H1 (cell line): ENCODE measurements at regions not wholly inside any gene's neighbourhood (a gene's known extent, or its start where the extent isn't known, plus 50 kb on each side); places are given as distances from the start of the nearest gene placed in this dataset.

ENCODE experiments used
- CTCF ChIA-PET: fragments of 300-600 bp; sonication (Branson Sonifier 250); formaldehyde crosslinking; loops from one replicate; lab custom pipeline; 2021; ENCODE audit not compliant: partially characterized antibody; lab: Charles Lee
- POLR2A ChIA-PET: fragments of 300-600 bp; sonication (Branson Sonifier 250); formaldehyde crosslinking; loops from one replicate; lab custom pipeline; 2021; ENCODE audit warnings: inconsistent platforms; ENCODE audit not compliant: partially characterized antibody; lab: Charles Lee
- DNase-seq, 2 experiments: peaks; one replicate each; pipeline versions ENCODE4 v3.0.0 to v3.0.0-alpha.2; 2010 to 2022; ENCODE audit warnings: low spot score in 2 of 2, low read depth in 1 of 2, mixed read lengths in 1 of 2
- FAIRE-seq: peaks from 2 replicates; lab custom pipeline; 2011; peaks lifted over from hg19 to GRCh38; lab: Jason Lieb, UNC
- H2AFZ ChIP-seq: 2 replicates; pipeline ENCODE4 v1.8.1; 2012; ENCODE audit warnings: low read length, inconsistent platforms
- H2AK5ac ChIP-seq: 2 replicates; pipeline ENCODE4 v1.6.1; 2013; ENCODE audit warnings: low read depth, low read length
- H2BK120ac ChIP-seq: replicated peaks from 2 replicates; pipeline ENCODE3; 2013; ENCODE audit warnings: low read depth, low read length, inconsistent platforms
- H2BK12ac ChIP-seq: 2 replicates; pipeline ENCODE4 v1.6.1; 2013; ENCODE audit warnings: low read depth, low read length
- H2BK15ac ChIP-seq: 2 replicates; pipeline ENCODE4 v1.6.1; 2013; ENCODE audit warnings: low read length
- H2BK20ac ChIP-seq: 2 replicates; pipeline ENCODE4 v1.6.1; 2013; ENCODE audit warnings: low read length
- H2BK5ac ChIP-seq: 2 replicates; pipeline ENCODE4 v1.6.1; 2013; ENCODE audit warnings: low read depth, low read length
- H3K14ac ChIP-seq: 2 replicates; pipeline ENCODE4 v1.6.1; 2013; ENCODE audit warnings: inconsistent platforms; ENCODE audit not compliant: insufficient read length
- H3K18ac ChIP-seq: 2 replicates; pipeline ENCODE4 v1.6.1; 2013; ENCODE audit warnings: low read length; ENCODE audit errors: extremely low read depth
- H3K23ac ChIP-seq: 2 replicates; pipeline ENCODE4 v1.6.1; 2013; ENCODE audit warnings: inconsistent platforms; ENCODE audit not compliant: insufficient read length
- H3K23me2 ChIP-seq: 2 replicates; pipeline ENCODE4 v1.6.1; 2013; ENCODE audit warnings: low read depth, low read length
- H3K27ac ChIP-seq: 2 replicates; pipeline ENCODE4 v1.6.1; 2011; ENCODE audit warnings: low read depth, low read length, inconsistent platforms
- H3K27me3 ChIP-seq, 4 experiments: replicated peaks in 1 of 4; 1 replicate in 1 of 4; 2 replicates in 3 of 4; pipeline versions ENCODE4 v1.6.1 to v1.8.1; 2011 to 2013; ENCODE audit warnings: low read length in 3 of 4, mild to moderate bottlenecking in 3 of 4, inconsistent platforms in 2 of 4, mixed read lengths in 2 of 4, moderate library complexity in 1 of 4; ENCODE audit not compliant: control insufficient read depth in 3 of 4, insufficient read depth in 3 of 4; ENCODE audit errors: extremely low read depth in 1 of 4
- H3K36me3 ChIP-seq, 4 experiments: 2 replicates each; pipeline versions ENCODE4 v1.6.1 to v1.8.1; 2011 to 2013; ENCODE audit warnings: mild to moderate bottlenecking in 4 of 4, low read length in 3 of 4, moderate library complexity in 2 of 4, control low read depth in 1 of 4, inconsistent platforms in 1 of 4; ENCODE audit not compliant: insufficient read depth in 4 of 4, control insufficient read depth in 2 of 4
- H3K4ac ChIP-seq: replicated peaks from 2 replicates; pipeline ENCODE3; 2013; ENCODE audit warnings: low read length, low read depth, mixed read lengths, inconsistent platforms; ENCODE audit not compliant: insufficient read length
- H3K4me1 ChIP-seq, 4 experiments: replicated peaks in 1 of 4; 1 replicate in 1 of 4; 2 replicates in 3 of 4; pipeline versions ENCODE4 v1.6.1 to v1.8.1; 2011 to 2013; ENCODE audit warnings: low read length in 3 of 4, inconsistent platforms in 2 of 4, mixed read lengths in 1 of 4; ENCODE audit not compliant: insufficient read depth in 4 of 4, control insufficient read depth in 3 of 4
- H3K4me2 ChIP-seq, 2 experiments: 2 replicates each; pipeline versions ENCODE4 v1.6.1 to v1.8.1; 2011 to 2013; ENCODE audit warnings: low read depth in 2 of 2, low read length in 2 of 2, control low read depth in 1 of 2, inconsistent platforms in 1 of 2, mild to moderate bottlenecking in 1 of 2; ENCODE audit not compliant: insufficient read depth in 1 of 2
- H3K4me3 ChIP-seq, 4 experiments: fragments of 200-600, 300-600 bp in 1 of 4; sonication (generic), shearing (Covaris generic), sonication (Bioruptor Twin) in 1 of 4; 2 replicates each; pipeline versions ENCODE4 v1.5.1 to v1.8.1; 2011 to 2016; ENCODE audit warnings: low read length in 4 of 4, low read depth in 3 of 4, control low read depth in 2 of 4, inconsistent platforms in 2 of 4, mild to moderate bottlenecking in 2 of 4, mixed read lengths in 1 of 4, moderate library complexity in 1 of 4; ENCODE audit not compliant: insufficient read depth in 2 of 4; ENCODE audit errors: extremely low read depth in 1 of 4
- H3K56ac ChIP-seq: replicated peaks from 2 replicates; pipeline ENCODE3; 2013; ENCODE audit warnings: low read depth, mild to moderate bottlenecking, mixed read lengths, low read length, inconsistent platforms; ENCODE audit not compliant: insufficient read length
- H3K79me1 ChIP-seq: 2 replicates; pipeline ENCODE4 v1.6.1; 2013; ENCODE audit warnings: low read depth, low read length, control low read depth
- H3K79me2 ChIP-seq, 2 experiments: 2 replicates each; pipeline versions ENCODE4 v1.6.1 to v1.8.1; 2012 to 2013; ENCODE audit warnings: low read length in 2 of 2, mild to moderate bottlenecking in 2 of 2, inconsistent platforms in 1 of 2; ENCODE audit not compliant: insufficient read depth in 2 of 2, control insufficient read depth in 1 of 2
- H3K9ac ChIP-seq, 4 experiments: replicated peaks in 1 of 4; 1 replicate in 1 of 4; 2 replicates in 3 of 4; pipeline versions ENCODE4 v1.6.1 to v1.8.1; 2011 to 2013; ENCODE audit warnings: low read depth in 3 of 4, low read length in 3 of 4, control low read depth in 2 of 4, mild to moderate bottlenecking in 2 of 4, moderate library complexity in 2 of 4, inconsistent platforms in 1 of 4; ENCODE audit errors: extremely low read depth in 1 of 4
- H3K9me3 ChIP-seq, 2 experiments: 2 replicates each; pipeline versions ENCODE4 v1.6.1 to v1.8.1; 2012 to 2013; ENCODE audit warnings: mild to moderate bottlenecking in 2 of 2, moderate library complexity in 2 of 2, control low read depth in 1 of 2, inconsistent platforms in 1 of 2, low read depth in 1 of 2, low read length in 1 of 2, mixed read lengths in 1 of 2; ENCODE audit not compliant: insufficient read depth in 2 of 2
- H4K20me1 ChIP-seq, 2 experiments: replicated peaks in 1 of 2; 2 replicates each; pipeline versions ENCODE3 to v1.8.1; 2011 to 2013; ENCODE audit warnings: inconsistent platforms in 2 of 2, low read length in 2 of 2, mild to moderate bottlenecking in 1 of 2; ENCODE audit not compliant: insufficient read depth in 2 of 2, control insufficient read depth in 1 of 2
- H4K5ac ChIP-seq: 2 replicates; pipeline ENCODE4 v1.6.1; 2013; ENCODE audit warnings: low read length, low read depth, mixed read lengths, inconsistent platforms; ENCODE audit not compliant: insufficient read length
- H4K8ac ChIP-seq: 2 replicates; pipeline ENCODE4 v1.8.0; 2013; ENCODE audit warnings: mild to moderate bottlenecking, moderate library complexity, low read length, inconsistent platforms; ENCODE audit not compliant: insufficient read depth; ENCODE audit errors: extremely low read depth
- H4K91ac ChIP-seq: replicated peaks from 2 replicates; pipeline ENCODE3; 2013; ENCODE audit warnings: low read length, mixed read lengths, inconsistent platforms; ENCODE audit not compliant: insufficient read length
- ASH2L ChIP-seq: fragments of 200-600, 300-600 bp; sonication (generic); IDR thresholded peaks from one replicate; pipeline ENCODE4 v1.7.1; 2017; ENCODE audit warnings: low read length
- BACH1 ChIP-seq: IDR thresholded peaks from 2 replicates; pipeline ENCODE4 v1.6.1; 2012; ENCODE audit warnings: low read length, improper control_type of control experiment
- BCL11A ChIP-seq, 2 experiments: IDR thresholded peaks; one replicate each; pipeline ENCODE4 v1.6.1; 2011; ENCODE audit warnings: low read depth in 2 of 2, low read length in 2 of 2, mild to moderate bottlenecking in 2 of 2
- CBX5 ChIP-seq: fragments of 300-800, 300-1000 bp; sonication (generic); IDR thresholded peaks from 2 replicates; pipeline ENCODE4 v1.7.1; 2016; ENCODE audit warnings: antibody characterized with exemption, low read length, low read depth
- CREB1 ChIP-seq: IDR thresholded peaks from 2 replicates; pipeline ENCODE4 v1.6.1; 2012; ENCODE audit warnings: inconsistent platforms
- EP300 ChIP-seq, 2 experiments: IDR thresholded peaks; 1 replicate in 1 of 2; 2 replicates in 1 of 2; pipeline ENCODE4 v1.6.1; 2011 to 2012; ENCODE audit warnings: low read depth in 2 of 2, low read length in 2 of 2, mild to moderate bottlenecking in 2 of 2, borderline replicate concordance in 1 of 2, inconsistent platforms in 1 of 2, moderate library complexity in 1 of 2
- JUND ChIP-seq: IDR thresholded peaks from 2 replicates; pipeline ENCODE4 v1.6.1; 2011; ENCODE audit warnings: mild to moderate bottlenecking, improper control_type of control experiment, low read length
- KDM5A ChIP-seq: fragments of 200-600 bp; IDR thresholded peaks from 2 replicates; pipeline ENCODE4 v1.7.1; 2012; ENCODE audit warnings: mild to moderate bottlenecking, low read length, inconsistent platforms, mixed read lengths
- NRF1 ChIP-seq: IDR thresholded peaks from 2 replicates; pipeline ENCODE4 v1.6.1; 2011; ENCODE audit warnings: mild to moderate bottlenecking, low read depth, low read length, improper control_type of control experiment
- RFX5 ChIP-seq: IDR thresholded peaks from 2 replicates; pipeline ENCODE4 v1.6.1; 2011; ENCODE audit warnings: low read depth, low read length, improper control_type of control experiment, borderline replicate concordance
- RNF2 ChIP-seq: fragments of 200-900, 300-1000 bp; sonication (generic); IDR thresholded peaks from 2 replicates; pipeline ENCODE4 v1.7.1; 2016; ENCODE audit warnings: borderline replicate concordance, low read depth, mild to moderate bottlenecking, antibody characterized with exemption, low read length; ENCODE audit not compliant: poor library complexity, severe bottlenecking; ENCODE audit errors: missing control alignments
- SP4 ChIP-seq: IDR thresholded peaks from 2 replicates; pipeline ENCODE4 v1.6.1; 2012; ENCODE audit warnings: low read length, inconsistent platforms
- TAF7 ChIP-seq: optimal IDR thresholded peaks from 2 replicates; pipeline ENCODE3; 2011; ENCODE audit warnings: low read depth, mild to moderate bottlenecking, inconsistent platforms, low read length, moderate library complexity, borderline replicate concordance
- TCF12 ChIP-seq: IDR thresholded peaks from 2 replicates; pipeline ENCODE4 v1.6.1; 2011; ENCODE audit warnings: low read depth, mild to moderate bottlenecking, low read length
- WGBS, 2 experiments: shearing (Covaris generic) in 1 of 2; methylation state at CpG; one replicate each; pipeline versions ENCODE4 v1.1.6 to v1.1.7; 2013 to 2015; ENCODE audit warnings: low lambda C conversion rate in 2 of 2, mixed read lengths in 2 of 2, inconsistent platforms in 1 of 2, low coverage in 1 of 2, missing lambda C conversion rate in 1 of 2; ENCODE audit not compliant: insufficient replicate concordance in 2 of 2, insufficient coverage in 1 of 2, insufficient read length in 1 of 2; ENCODE audit errors: extremely low coverage in 1 of 2, missing lambda C conversion rate in 1 of 2; 5-methylcytosine and 5-hydroxymethylcytosine counted together
- TF ChIP-seq, protein P1 (sequence below): IDR thresholded peaks from 2 replicates; pipeline ENCODE4 v1.6.1; 2012; ENCODE audit warnings: inconsistent platforms

DNA sequence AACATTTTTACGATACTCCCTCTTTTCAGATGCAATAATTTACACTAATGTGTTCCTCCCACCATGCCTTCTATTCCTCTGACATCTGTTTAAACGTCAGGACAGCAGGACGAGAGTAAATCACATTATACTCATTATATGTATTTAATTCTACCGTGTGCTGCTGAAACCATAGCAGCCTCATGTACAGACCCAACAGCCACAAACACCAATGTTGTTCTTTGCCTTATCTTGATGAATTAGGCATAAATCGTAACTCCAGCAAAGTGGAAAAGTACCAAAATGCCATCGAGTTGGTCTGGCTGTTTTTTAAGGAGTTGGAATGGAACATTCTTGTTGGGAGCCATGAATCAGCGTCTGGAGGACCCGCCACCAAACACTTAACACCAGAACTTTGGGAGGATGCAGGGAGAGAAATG, 82.9 kb upstream of the FOXF1 start:
- no peak overlapping the region for H3K27ac ChIP-seq
- 89 to 100% methylated on average over 1 to 8 of the region's 8 CpGs for WGBS, 2 experiments
- no peak overlapping the region for H3K9ac ChIP-seq
- H3K23ac ChIP-seq, result no peak overlapping the region
- no peak overlapping the region for H2AFZ ChIP-seq
- no peak overlapping the region for H3K4me3 ChIP-seq
- no peak overlapping the region for H2BK12ac ChIP-seq
- H3K4me2 ChIP-seq, result no peak overlapping the region
- H3K23me2 ChIP-seq, result no peaks in the 10 kb centered on the region
- H3K36me3 ChIP-seq, result no peaks in the 10 kb centered on the region
- H2BK120ac ChIP-seq, result no peak overlapping the region
- no peak overlapping the region for H2AK5ac ChIP-seq
- H3K14ac ChIP-seq, result no peak overlapping the region
- FAIRE-seq (no peak), DNase-seq (no peak)
- H3K79me2 ChIP-seq, result no peaks in the 10 kb centered on the region
- ChIA-PET POLR2A (no interaction called here), CTCF (no interaction called here)
- H4K20me1 ChIP-seq, result no peaks in the 10 kb centered on the region
- H2BK5ac ChIP-seq, result no peak overlapping the region
- no peak overlapping the region for H2BK20ac ChIP-seq
- H3K27me3 ChIP-seq, result no peaks in the 10 kb centered on the region; a peak in 1 of 7 replicates
- no peaks in the 10 kb centered on the region for H3K79me1 ChIP-seq
- no peak overlapping the region for H3K18ac ChIP-seq
- no peak overlapping the region for H4K8ac ChIP-seq
- H3K4me1 ChIP-seq, result peaks cover 0 to 2% (median 1%) of the 10 kb centered on the region in 4 experiments; a peak in 1 of 7 replicates
- H4K91ac ChIP-seq, result no peak overlapping the region
- no peak overlapping the region for H4K5ac ChIP-seq
- H3K4ac ChIP-seq, result no peak overlapping the region
- no peak overlapping the region for H3K56ac ChIP-seq
- no peaks in the 10 kb centered on the region for H3K9me3 ChIP-seq
- H2BK15ac ChIP-seq, result no peak overlapping the region
- TF ChIP-seq BCL11A (IDR thresholded peaks at IDR 0.05; ENCODE audit: low read depth in 2 of 2, low read length in 2 of 2) (no peak), RNF2 (no peak), CBX5 (no peak), SP4 (no peak), KDM5A (no peak), RFX5 (no peak), NRF1 (no peak), BACH1 (no peak), TAF7 (no peak), TCF12 (no peak), ASH2L (no peak), CREB1 (no peak), EP300 (IDR thresholded peaks at IDR 0.05; ENCODE audit: borderline replicate concordance in 1 of 2, low read depth in 2 of 2, low read length in 2 of 2) (no peak), JUND (no peak)
- TF ChIP-seq, protein P1, sequence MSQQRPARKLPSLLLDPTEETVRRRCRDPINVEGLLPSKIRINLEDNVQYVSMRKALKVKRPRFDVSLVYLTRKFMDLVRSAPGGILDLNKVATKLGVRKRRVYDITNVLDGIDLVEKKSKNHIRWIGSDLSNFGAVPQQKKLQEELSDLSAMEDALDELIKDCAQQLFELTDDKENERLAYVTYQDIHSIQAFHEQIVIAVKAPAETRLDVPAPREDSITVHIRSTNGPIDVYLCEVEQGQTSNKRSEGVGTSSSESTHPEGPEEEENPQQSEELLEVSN, result no peak
